ENCODE measurements at regions not wholly inside any gene's neighbourhood (a gene's known extent, or its start where the extent isn't known, plus 50 kb on each side); places are given as distances from the start of the nearest gene placed in this dataset.
A peak's percentile ranks its signal among the peaks of the same experiment; 100 is the strongest.
"Not testable (repeated sequence)": the region's sequence is repeated elsewhere in the genome, so short reads cannot be mapped to it uniquely, and the experiment has no call there.

- no peak for DNase-seq
Observed at GRCh38 chr22:25397616-25398015, 166.9 kb upstream of the GRK3 start.

GRCh38 chr22:25398591-25399062 lies 165.8 kb upstream of the GRK3 start:
- DNase-seq, result not testable (repeated sequence)

DNA sequence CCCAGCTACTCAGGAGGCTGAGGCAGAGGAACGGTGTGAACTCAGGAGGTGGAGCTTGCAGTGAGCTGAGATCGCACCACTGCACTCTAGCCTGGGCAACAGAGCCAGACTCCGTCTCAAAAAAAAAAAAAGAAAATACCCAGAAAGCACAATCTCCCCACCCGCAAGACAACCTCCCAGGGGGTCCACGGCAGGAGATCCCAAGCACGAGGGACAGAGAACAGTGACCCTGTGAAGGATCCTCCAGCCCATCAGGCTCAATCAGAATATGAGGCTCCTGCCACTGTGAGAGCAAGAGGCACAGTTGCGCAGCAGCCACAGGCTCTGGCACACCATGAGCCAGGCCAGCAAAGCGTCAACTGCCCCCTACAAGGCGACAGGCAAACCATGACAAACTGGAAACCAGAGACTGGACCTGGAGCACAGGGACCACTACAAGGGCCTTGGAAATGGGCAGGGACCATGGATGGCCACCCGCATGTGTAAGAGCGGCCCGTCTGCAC lies 164.8 kb upstream of the GRK3 start:
- no peak for DNase-seq

DNA sequence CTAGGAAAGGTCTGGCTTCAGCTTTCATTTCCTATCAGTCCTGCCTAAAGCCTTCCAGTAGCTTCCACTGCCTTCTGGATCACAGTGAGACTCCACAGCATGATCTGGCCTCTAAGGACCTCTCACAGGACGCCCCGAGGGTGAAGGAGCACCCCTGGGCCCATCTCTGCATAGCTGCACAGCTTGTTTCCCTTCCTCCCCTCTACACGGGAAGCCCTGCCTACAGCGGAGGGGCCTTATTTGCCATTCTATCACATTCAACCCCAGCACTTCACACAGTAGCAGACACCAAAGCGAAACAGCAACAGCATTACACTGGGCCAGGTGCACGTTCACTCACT lies 162.3 kb upstream of the GRK3 start:
- no peak for DNase-seq

GRCh38 chr22:25402501-25403283 lies 161.8 kb upstream of the GRK3 start:
- no peak for DNase-seq

DNA sequence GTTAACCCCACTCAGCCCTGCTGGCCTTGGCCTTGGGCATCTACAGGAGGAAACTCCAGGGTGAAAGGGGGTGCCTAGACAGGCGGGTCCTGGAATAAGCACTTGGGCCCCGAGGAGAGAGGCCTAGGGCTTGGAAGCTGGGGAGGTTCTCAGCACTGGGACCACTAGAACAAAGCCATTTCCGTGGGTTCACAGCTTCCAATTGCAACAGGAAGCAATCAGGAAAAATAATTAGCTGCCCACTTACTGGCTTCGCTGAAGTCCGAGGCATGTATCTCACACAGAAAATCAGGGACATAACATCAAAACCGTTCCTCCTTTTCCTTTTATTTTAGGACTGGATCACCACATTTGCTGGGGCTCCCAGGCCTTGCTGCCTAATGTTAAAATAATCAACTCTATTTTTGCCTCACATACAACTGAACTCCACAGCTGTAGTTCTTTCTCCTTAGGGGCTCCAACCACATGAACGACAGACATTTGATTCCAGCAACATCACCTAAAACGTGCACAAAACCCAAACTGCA lies 161.1 kb upstream of the GRK3 start:
- DNase-seq, result no peak

DNA sequence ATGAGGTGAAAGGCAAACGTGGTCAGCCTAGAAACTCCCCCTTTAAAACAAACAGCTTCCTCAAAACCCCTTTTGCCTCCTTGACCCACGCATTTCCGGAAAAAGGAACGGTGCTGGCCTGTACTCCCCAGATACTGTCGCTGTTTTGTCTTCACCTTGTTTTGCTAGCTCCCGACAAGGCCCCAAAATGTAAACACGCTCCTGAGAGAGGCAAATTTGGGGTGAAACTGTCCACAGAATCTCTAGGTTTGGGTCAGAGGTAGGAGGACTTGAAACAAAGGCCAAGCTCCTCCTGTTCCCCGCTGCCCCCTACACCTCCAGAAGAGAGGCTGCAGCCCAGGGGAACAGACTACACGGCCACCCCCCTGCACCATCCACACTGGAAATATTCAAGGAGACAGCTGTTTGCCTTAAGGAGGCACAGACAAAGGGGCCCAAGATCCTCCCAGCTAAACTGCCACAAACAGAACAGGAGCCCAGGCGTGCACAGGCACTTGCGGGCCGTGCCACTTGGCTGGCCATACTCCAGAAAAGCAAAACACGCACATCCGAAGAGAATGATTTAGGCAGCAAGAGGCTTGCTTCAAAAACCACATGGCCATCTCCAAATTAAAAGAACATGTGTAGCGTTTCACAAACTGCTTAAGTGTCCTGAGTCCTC lies 160.5 kb upstream of the GRK3 start:
- no peak for DNase-seq

GRCh38 chr22:25404556-25404927 lies 159.9 kb upstream of the GRK3 start:
- DNase-seq, result no peak

- DNase-seq, result no peak
Observed at GRCh38 chr22:25404928-25405816, 159.3 kb upstream of the GRK3 start.

DNA sequence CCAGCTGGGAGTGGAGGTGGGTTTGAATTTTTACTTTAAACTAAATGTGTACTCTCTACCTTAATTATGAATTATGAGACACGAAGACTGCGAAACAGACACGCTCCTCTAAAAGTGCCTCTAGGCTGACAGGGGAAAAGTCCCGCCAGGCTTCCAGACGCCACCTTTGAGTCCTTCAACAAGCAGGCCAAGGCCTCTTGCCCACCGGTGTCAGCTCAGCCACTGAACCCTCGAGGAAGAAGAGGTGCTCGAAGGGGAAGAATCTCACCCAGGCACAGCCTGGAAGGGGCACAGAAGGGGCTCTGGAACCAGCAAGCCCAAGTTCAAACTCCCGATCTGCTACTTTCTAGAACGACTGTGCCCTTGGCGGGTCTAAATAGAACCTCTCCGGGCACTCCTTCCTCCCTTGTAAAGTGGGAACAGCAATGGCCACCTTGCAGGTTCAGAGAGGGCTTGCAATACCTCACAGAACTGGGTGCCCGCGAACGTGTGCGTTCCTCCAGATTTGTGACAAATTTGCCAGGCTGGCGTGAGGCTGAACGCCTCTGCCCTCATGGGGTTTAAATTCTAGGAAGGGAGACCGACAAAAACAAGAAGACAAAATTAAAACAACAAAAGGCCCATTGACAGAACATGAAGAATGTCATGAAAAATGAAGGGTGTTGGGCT lies 158.5 kb upstream of the GRK3 start:
- DNase-seq, result no peak

DNA sequence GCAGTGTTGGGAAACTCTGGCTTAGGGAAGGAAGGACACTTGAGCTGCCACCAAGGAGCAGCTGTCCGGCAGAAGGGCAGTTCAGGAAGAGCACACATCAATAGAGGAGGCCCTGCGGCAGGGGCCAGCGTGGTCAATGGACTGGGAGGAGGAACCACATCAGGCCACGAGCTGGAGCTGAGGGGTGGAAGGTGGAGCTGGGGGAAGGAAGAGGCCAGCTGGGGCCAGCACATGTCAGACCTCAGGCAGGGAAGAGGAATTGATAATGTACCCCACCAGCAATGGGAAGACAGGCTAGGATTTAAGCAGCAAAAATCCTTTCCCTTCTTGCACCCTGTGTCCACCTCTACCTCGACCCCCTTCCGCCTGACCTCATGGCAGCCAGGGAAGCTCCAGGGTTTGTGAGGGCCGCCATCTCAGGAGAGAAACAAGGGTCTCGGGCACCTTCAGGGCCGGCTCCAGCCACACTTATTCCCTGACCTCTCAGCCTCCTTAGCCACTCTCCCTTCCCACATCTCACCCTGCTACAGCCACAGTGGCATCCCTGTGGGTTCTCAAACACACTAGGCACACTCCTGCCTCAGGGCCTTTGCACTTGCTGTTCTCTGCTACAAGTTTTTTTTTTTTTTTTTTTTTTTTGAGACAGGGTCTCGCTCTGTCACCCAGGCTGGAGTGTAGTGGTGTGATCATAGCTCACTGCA lies 157.8 kb upstream of the GRK3 start:
- no peak for DNase-seq

DNA sequence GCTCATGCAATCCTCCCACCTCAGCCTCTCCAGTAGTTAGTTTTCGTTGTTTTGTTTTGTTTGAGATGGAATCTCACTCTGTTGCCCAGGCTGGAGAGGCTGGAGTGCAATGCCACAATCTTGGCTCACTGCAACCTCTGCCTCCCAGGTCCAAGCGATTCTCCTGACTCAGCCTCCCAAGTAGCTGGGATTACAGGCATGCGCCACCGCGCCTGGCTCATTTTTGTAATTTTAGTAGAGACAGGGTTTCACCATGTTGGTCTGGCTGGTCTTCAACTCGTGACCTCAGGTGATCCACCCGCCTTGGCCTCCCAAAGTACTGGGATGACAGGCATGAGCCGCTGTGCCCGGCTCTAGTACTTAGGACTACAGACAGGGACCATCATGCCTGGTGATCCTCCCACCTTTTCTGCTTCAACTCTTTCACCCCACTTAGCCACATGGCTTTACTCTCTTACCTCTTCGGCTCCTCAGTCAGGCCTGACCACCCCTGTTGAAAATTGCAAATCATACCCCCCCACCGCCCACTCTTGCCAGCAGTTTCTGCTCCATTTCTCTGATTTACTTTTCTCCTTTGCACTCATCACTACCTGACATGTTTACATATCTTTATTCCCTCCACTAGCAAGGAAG lies 157.1 kb upstream of the GRK3 start:
- no peak for DNase-seq

GRCh38 chr22:25407859-25408229 lies 156.6 kb upstream of the GRK3 start:
- DNase-seq, result no peak

- no peak for DNase-seq
Observed at GRCh38 chr22:25409240-25409639, 155.2 kb upstream of the GRK3 start.

DNA sequence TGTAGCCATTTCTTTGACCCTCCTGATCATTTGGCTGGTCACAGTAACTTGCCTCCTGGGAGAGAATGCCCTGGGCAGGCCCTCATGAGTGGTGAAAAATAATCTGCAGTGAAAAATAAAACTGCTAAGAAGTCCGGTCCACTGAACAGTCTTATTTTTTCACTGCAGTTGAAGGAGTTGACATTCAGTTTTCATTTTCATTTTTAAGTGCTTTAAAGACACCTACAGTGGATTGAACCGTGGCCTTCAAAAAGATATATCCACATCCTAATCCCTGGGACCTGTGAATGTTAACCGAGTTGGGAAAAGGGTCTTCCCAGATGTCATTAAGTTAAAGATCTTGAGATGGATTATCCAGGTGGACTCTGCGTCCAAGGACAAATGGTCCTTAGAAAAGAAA lies 153.6 kb upstream of the GRK3 start:
- DNase-seq, result no peak

DNA sequence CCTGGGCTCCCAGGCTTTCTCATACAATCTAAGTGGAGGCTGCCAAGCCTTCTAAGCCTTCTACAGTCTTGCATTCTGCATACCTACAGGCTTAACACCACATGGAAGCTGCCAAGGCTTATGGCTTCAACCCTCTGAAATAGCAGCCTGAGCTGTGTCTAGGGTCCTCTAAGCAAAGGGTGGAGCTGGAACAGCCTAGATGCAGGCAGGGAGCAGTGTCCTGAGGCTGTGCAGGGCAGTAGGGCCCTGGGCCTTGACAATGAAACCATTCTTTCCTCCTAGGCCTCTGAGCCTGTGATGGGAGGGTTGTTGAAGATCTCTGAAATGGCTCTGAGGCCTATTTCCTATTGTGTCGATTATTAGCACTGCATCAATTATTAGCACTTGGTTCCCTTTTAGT lies 150.9 kb upstream of the GRK3 start:
- DNase-seq, result no peak

- peak; percentile 28 for DNase-seq
Observed at GRCh38 chr22:25415731-25416130, 148.7 kb upstream of the GRK3 start.

DNA sequence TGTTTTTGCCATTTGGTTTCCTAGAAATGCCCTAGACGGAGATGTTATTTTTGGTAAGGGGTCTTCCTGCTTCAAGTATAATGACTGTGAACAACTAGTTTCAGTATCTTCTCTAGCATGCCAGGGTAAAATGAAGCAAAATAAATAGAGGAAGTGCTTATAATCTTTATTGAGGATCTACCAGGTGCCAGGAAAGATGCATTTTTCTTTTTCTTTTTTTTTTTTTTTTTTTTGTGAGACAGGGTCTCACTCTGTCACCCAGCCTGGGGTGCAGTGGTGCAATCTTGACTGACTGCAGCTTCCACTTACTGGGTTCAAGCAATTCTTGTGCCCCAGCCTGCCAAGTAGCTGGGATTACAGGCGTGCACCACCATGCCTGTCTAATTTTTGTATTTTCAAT lies 146.6 kb upstream of the GRK3 start:
- DNase-seq, result not testable (repeated sequence)

GRCh38 chr22:25419247-25420113 lies 145.0 kb upstream of the GRK3 start:
- no peak for DNase-seq

DNA sequence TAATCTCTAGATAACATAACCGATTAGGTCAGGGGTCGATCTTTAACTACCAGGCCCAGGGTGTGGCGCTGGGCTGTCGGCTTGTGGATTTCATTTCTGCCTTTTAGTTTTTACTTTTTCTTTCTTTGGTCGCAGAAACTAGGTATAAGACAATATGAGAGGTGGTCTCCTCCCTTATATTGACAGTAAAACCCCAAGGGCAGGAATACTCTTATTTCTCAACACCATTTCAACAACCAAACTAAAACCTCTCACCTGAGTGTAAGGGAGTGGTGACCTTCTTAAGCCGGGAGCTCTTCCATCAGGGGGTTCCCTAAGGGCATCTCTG lies 144.4 kb upstream of the GRK3 start:
- not testable (repeated sequence) for DNase-seq

GRCh38 chr22:25420471-25420924 lies 144.0 kb upstream of the GRK3 start:
- no peak for DNase-seq
